SK-N-SH (cell line): ENCODE measurements at regions not wholly inside any gene's neighbourhood (a gene's known extent, or its start where the extent isn't known, plus 50 kb on each side); places are given as distances from the start of the nearest gene placed in this dataset.

Experiments used
- CTCF ChIA-PET: fragments of 300-600, 350-600 bp; formaldehyde crosslinking; extraction: SDS; loops from one replicate; lab custom pipeline; 2021; lab: Yijun Ruan, JAX
- POLR2A ChIA-PET: fragments of 350-600 bp; sonication (Branson Sonifier 250); formaldehyde crosslinking; extraction: SDS; loops from one replicate; lab custom pipeline; 2020; ENCODE audit warnings: antibody characterized with exemption, inconsistent platforms; lab: Yijun Ruan, JAX
- DNase-seq: peaks from one replicate; pipeline ENCODE4 v3.0.0; 2012
- H2AFZ ChIP-seq: fragments of 200-600 bp; sonication (generic); 2 replicates; pipeline ENCODE4 v1.8.1; 2016; ENCODE audit warnings: antibody characterized with exemption, mild to moderate bottlenecking, low read depth
- H3F3A ChIP-seq: fragments of 200-600 bp; sonication (generic); replicated peaks from 2 replicates; pipeline ENCODE3; 2016; ENCODE audit warnings: antibody characterized with exemption, mild to moderate bottlenecking; ENCODE audit not compliant: insufficient read depth
- H3K27ac ChIP-seq, 2 experiments: fragments of 200-500 bp in 1 of 2; fragments of 200-600 bp in 1 of 2; sonication (Bioruptor generic) in 1 of 2; sonication (generic), shearing (Covaris generic) in 1 of 2; 2 replicates each; pipeline versions ENCODE4 v1.5.1 to v1.6.1; 2014 to 2016; ENCODE audit warnings: low read depth in 2 of 2, inconsistent platforms in 1 of 2, low read length in 1 of 2, mild to moderate bottlenecking in 1 of 2, mixed read lengths in 1 of 2
- H3K27me3 ChIP-seq: fragments of 200-600 bp; sonication (generic), shearing (Covaris generic); 2 replicates; pipeline ENCODE4 v1.6.1; 2016; ENCODE audit warnings: mixed run types; ENCODE audit not compliant: insufficient read depth
- H3K36me3 ChIP-seq, 2 experiments: fragments of 200-500 bp in 1 of 2; fragments of 200-600 bp in 1 of 2; sonication (Bioruptor generic) in 1 of 2; sonication (generic) in 1 of 2; replicated peaks in 1 of 2; 2 replicates each; pipeline versions ENCODE3 to v1.5.1; 2014 to 2016; ENCODE audit warnings: low read length in 1 of 2, mild to moderate bottlenecking in 1 of 2; ENCODE audit not compliant: insufficient read depth in 2 of 2, control insufficient read depth in 1 of 2
- H3K4me1 ChIP-seq, 2 experiments: fragments of 200-500 bp in 1 of 2; fragments of 200-600 bp in 1 of 2; sonication (Bioruptor generic) in 1 of 2; sonication (generic), shearing (Covaris generic) in 1 of 2; 2 replicates each; pipeline versions ENCODE4 v1.5.1 to v1.6.1; 2014 to 2016; ENCODE audit warnings: low read depth in 1 of 2, low read length in 1 of 2, mixed run types in 1 of 2; ENCODE audit not compliant: insufficient read depth in 2 of 2, control insufficient read depth in 1 of 2
- H3K4me2 ChIP-seq: fragments of 200-600 bp; sonication (generic), shearing (Covaris generic); 2 replicates; pipeline ENCODE4 v1.6.1; 2017; ENCODE audit warnings: mixed run types
- H3K4me3 ChIP-seq, 2 experiments: fragments of 200-500 bp in 1 of 2; fragments of 200-600 bp in 1 of 2; sonication (Bioruptor generic) in 1 of 2; sonication (generic), shearing (Covaris generic) in 1 of 2; 2 replicates each; pipeline versions ENCODE4 v1.5.1 to v1.8.1; 2014 to 2016; ENCODE audit warnings: low read depth in 2 of 2, inconsistent platforms in 1 of 2, low read length in 1 of 2, mild to moderate bottlenecking in 1 of 2, mixed read lengths in 1 of 2, moderate library complexity in 1 of 2
- H3K79me2 ChIP-seq: fragments of 200-600 bp; sonication (generic); 2 replicates; pipeline ENCODE4 v1.8.1; 2017; ENCODE audit warnings: mild to moderate bottlenecking; ENCODE audit not compliant: insufficient read depth
- H3K9ac ChIP-seq: fragments of 200-600 bp; sonication (generic); 2 replicates; pipeline ENCODE4 v1.6.1; 2017; ENCODE audit warnings: mixed run types
- H3K9me2 ChIP-seq: fragments of 200-600 bp; sonication (generic); 2 replicates; pipeline ENCODE4 v1.6.1; 2017; ENCODE audit warnings: mixed run types
- H3K9me3 ChIP-seq: fragments of 200-600 bp; sonication (generic); 2 replicates; pipeline ENCODE4 v1.6.1; 2017; ENCODE audit warnings: mixed run types, mild to moderate bottlenecking, moderate library complexity
- H4K20me1 ChIP-seq: fragments of 200-600 bp; sonication (generic); 2 replicates; pipeline ENCODE4 v1.6.1; 2017; ENCODE audit warnings: mild to moderate bottlenecking, mixed run types; ENCODE audit not compliant: insufficient read depth
- CHD2 ChIP-seq: fragments of 150-350 bp; IDR thresholded peaks from 2 replicates; pipeline ENCODE4 v1.6.1; 2018; ENCODE audit warnings: low read length; ENCODE audit not compliant: partially characterized antibody
- CTCF ChIP-seq: fragments of 200-600 bp; sonication (generic); IDR thresholded peaks from 2 replicates; pipeline ENCODE4 v1.6.1; 2017; ENCODE audit warnings: antibody characterized with exemption, mild to moderate bottlenecking, moderate library complexity
- EP300 ChIP-seq, 2 experiments: IDR thresholded peaks; 2 replicates each; pipeline versions ENCODE4 v1.4.0 to v1.6.1; 2012; ENCODE audit warnings: borderline replicate concordance in 1 of 2, low read depth in 1 of 2, low read length in 1 of 2
- EZH2phosphoT487 ChIP-seq: fragments of 200-600 bp; sonication (generic); IDR thresholded peaks from 2 replicates; pipeline ENCODE4 v1.6.1; 2017; ENCODE audit warnings: low read depth, mixed run types, mild to moderate bottlenecking, antibody characterized with exemption, moderate library complexity, borderline replicate concordance
- FOSL2 ChIP-seq: IDR thresholded peaks from 2 replicates; pipeline ENCODE4 v1.4.0; 2012; ENCODE audit warnings: low read depth, mild to moderate bottlenecking, moderate library complexity, borderline replicate concordance
- FOXJ3 ChIP-seq: sonication (generic); formaldehyde crosslinking; IDR thresholded peaks from 2 replicates; pipeline ENCODE4 v1.5.1; 2020; ENCODE audit warnings: mild to moderate bottlenecking, missing genetic modification reagents
- FOXM1 ChIP-seq: IDR thresholded peaks from 2 replicates; pipeline ENCODE4 v1.4.0; 2012; ENCODE audit warnings: low read depth, mild to moderate bottlenecking
- GABPA ChIP-seq: IDR thresholded peaks from 2 replicates; pipeline ENCODE4 v1.4.0; 2012; ENCODE audit warnings: low read depth, mild to moderate bottlenecking
- GATA2 ChIP-seq: sonication (generic); formaldehyde crosslinking; IDR thresholded peaks from 2 replicates; pipeline ENCODE4 v1.5.0; 2020; ENCODE audit warnings: mild to moderate bottlenecking, missing genetic modification reagents
- MAX ChIP-seq: IDR thresholded peaks from 2 replicates; pipeline ENCODE4 v1.4.0; 2012; ENCODE audit warnings: low read depth
- MEF2A ChIP-seq: IDR thresholded peaks from 2 replicates; pipeline ENCODE4 v1.4.0; 2012; ENCODE audit warnings: low read depth, borderline replicate concordance
- NFIC ChIP-seq: IDR thresholded peaks from 2 replicates; pipeline ENCODE4 v1.4.0; 2012; ENCODE audit warnings: borderline replicate concordance
- RCOR1 ChIP-seq: fragments of 150-350 bp; IDR thresholded peaks from 2 replicates; pipeline ENCODE4 v1.6.1; 2017; ENCODE audit warnings: antibody characterized with exemption, low read length
- REST ChIP-seq: IDR thresholded peaks from 2 replicates; pipeline ENCODE4 v1.6.1; 2012; ENCODE audit warnings: mild to moderate bottlenecking, low read depth, low read length, moderate library complexity
- RFX5 ChIP-seq: IDR thresholded peaks from 2 replicates; pipeline ENCODE4 v1.6.1; 2012; ENCODE audit warnings: mild to moderate bottlenecking, improper control_type of control experiment, low read length
- RXRA ChIP-seq: IDR thresholded peaks from 2 replicates; pipeline ENCODE4 v1.4.0; 2012; ENCODE audit warnings: low read depth, mild to moderate bottlenecking, borderline replicate concordance
- SIN3A ChIP-seq: IDR thresholded peaks from 2 replicates; pipeline ENCODE4 v1.6.1; 2012; ENCODE audit warnings: low read depth, mild to moderate bottlenecking, low read length, moderate library complexity, borderline replicate concordance
- TCF12 ChIP-seq: IDR thresholded peaks from 2 replicates; pipeline ENCODE4 v1.4.0; 2012
- ZBTB33 ChIP-seq: IDR thresholded peaks from 2 replicates; pipeline ENCODE4 v1.4.0; 2012; ENCODE audit warnings: low read depth, borderline replicate concordance
- WGBS: methylation state at CpG from one replicate; pipeline ENCODE4 v1.1.6; 2017; ENCODE audit warnings: low lambda C conversion rate; 5-methylcytosine and 5-hydroxymethylcytosine counted together
- TF ChIP-seq, protein P1 (sequence below): IDR thresholded peaks from 2 replicates; pipeline ENCODE4; 2012

GRCh38 chr3:135674508-135674907 lies 291.0 kb upstream of the PPP2R3A start:
- no peak for TF ChIP-seq MAX
- TF ChIP-seq NFIC = no peak
- TF ChIP-seq MEF2A = no peak
- no peak for TF ChIP-seq EZH2phosphoT487
- no peak for TF ChIP-seq RFX5
- H2AFZ ChIP-seq = no peak overlapping the region
- ChIA-PET CTCF (no interaction called here), POLR2A (no interaction called here)
- no peak overlapping the region for H3K4me3 ChIP-seq
- H3K36me3 ChIP-seq = no peaks in the 10 kb centered on the region
- H3K9ac ChIP-seq = no peak overlapping the region
- no peaks in the 10 kb centered on the region for H3F3A ChIP-seq
- H4K20me1 ChIP-seq = no peaks in the 10 kb centered on the region
- 21% methylated on average over 3 of the region's 3 CpGs for whole genome bisulfite sequencing
- no peak overlapping the region for H3K27ac ChIP-seq
- H3K9me2 ChIP-seq = no peaks in the 10 kb centered on the region
- no peaks in the 10 kb centered on the region for H3K4me1 ChIP-seq
- H3K4me2 ChIP-seq = no peak overlapping the region
- no peaks in the 10 kb centered on the region for H3K27me3 ChIP-seq
- no peaks in the 10 kb centered on the region for H3K79me2 ChIP-seq
- H3K9me3 ChIP-seq = no peaks in the 10 kb centered on the region
- no peak for DNase-seq

DNA sequence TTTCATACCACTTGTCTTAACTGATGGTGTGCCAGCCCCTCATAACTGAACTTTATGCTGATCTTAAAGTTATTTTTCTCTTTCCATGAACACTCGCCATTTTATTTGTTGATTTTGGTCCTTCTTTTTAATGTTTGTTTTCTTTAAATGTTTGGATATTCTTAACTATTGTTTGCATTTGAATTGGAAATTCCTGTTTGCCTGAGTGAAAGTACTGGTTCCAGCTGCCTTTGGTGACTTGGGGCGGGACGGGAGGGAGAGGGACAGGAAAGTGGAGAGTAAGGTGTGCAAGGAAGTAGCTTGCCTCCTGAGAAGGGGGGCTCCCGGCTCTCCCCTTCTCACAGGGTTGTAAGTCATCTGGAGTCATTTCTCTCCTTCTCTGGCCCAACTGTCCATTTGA lies 287.1 kb upstream of the PPP2R3A start:
- Histone ChIP-seq H3K9ac (no peak overlapping the region), H3K4me2 (no peak overlapping the region), H3K27ac (no peak overlapping the region), H3K9me3 (no peaks in the 10 kb centered on the region), H4K20me1 (no peaks in the 10 kb centered on the region), H3K4me1 (no peaks in the 10 kb centered on the region), H3K27me3 (no peaks in the 10 kb centered on the region), H3F3A (no peaks in the 10 kb centered on the region), H3K36me3 (no peaks in the 10 kb centered on the region), H3K9me2 (no peaks in the 10 kb centered on the region), H3K79me2 (no peaks in the 10 kb centered on the region), H3K4me3 (no peak overlapping the region), H2AFZ (no peak overlapping the region)
- WGBS = 12% methylated on average over 4 of the region's 4 CpGs
- no peak for DNase-seq
- POLR2A ChIA-PET = no interaction called here
- CTCF ChIA-PET = no interaction called here
- no peak for TF ChIP-seq RFX5
- no peak for TF ChIP-seq GATA2 (CRISPR knock-in tag)
- no peak for TF ChIP-seq REST
- TF ChIP-seq CHD2 = no peak
- no peak for TF ChIP-seq ZBTB33
- no peak for TF ChIP-seq FOSL2
- no peak for TF ChIP-seq RCOR1
- TF ChIP-seq EP300 (IDR thresholded peaks at IDR 0.05; ENCODE audit: borderline replicate concordance in 1 of 2, low read depth in 1 of 2, low read length in 1 of 2) = no peak
- TF ChIP-seq GABPA = no peak
- no peak for TF ChIP-seq EZH2phosphoT487
- TF ChIP-seq FOXJ3 = no peak
- TF ChIP-seq, protein P1, sequence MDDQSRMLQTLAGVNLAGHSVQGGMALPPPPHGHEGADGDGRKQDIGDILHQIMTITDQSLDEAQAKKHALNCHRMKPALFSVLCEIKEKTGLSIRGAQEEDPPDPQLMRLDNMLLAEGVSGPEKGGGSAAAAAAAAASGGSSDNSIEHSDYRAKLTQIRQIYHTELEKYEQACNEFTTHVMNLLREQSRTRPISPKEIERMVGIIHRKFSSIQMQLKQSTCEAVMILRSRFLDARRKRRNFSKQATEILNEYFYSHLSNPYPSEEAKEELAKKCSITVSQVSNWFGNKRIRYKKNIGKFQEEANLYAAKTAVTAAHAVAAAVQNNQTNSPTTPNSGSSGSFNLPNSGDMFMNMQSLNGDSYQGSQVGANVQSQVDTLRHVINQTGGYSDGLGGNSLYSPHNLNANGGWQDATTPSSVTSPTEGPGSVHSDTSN = no peak
- TF ChIP-seq TCF12 = no peak
- no peak for TF ChIP-seq CTCF
- TF ChIP-seq RXRA = no peak
- no peak for TF ChIP-seq FOXM1
- no peak for TF ChIP-seq SIN3A
